ENCODE measurements at regions not wholly inside any gene's neighbourhood (a gene's known extent, or its start where the extent isn't known, plus 50 kb on each side); places are given as distances from the start of the nearest gene placed in this dataset.
"Not testable (repeated sequence)": the region's sequence is repeated elsewhere in the genome, so short reads cannot be mapped to it uniquely, and the experiment has no call there.

GRCh38 chr6:85004361-85004995, 240.1 kb upstream of the TBX18 start:
- no peak for DNase-seq

DNA sequence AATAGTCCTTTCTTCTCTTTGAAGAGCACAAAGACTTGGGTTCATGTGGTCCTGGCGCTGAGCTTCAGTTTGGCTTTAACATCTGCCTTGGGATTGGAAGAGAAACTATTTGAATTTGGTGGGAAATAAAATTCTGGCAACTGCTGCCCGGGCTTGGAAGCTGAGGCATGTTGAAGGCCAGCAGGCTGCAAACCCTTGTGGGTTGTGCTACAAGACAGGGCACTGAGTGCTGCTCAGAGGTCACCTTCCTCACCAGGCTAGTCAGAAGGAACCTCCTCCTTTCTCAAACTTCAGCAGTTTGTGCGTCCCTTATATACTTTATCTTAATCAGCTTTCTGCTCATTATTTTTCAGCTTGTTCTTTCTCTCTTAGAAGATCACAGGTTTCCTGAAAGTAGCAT, 238.4 kb upstream of the TBX18 start:
- DNase-seq = no peak

DNA sequence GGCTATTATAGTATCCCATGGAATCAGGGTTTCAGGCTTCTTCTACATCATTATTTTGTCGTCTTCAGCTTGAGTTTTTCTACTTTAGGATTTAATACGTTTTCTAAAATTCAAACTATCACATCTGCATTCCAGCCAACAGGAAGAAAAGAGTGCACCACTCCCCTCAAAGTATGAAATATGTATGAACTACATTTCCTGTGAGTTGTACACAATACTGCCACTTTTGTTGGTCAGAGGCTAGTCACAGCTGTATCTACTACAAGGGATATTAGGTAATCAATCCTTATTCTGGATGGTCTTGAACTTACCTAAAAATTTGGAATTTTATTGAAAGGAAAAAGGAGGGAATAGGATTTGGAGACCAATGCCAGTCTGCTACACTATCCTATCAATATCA, 235.6 kb upstream of the TBX18 start:
- DNase-seq = no peak

DNA sequence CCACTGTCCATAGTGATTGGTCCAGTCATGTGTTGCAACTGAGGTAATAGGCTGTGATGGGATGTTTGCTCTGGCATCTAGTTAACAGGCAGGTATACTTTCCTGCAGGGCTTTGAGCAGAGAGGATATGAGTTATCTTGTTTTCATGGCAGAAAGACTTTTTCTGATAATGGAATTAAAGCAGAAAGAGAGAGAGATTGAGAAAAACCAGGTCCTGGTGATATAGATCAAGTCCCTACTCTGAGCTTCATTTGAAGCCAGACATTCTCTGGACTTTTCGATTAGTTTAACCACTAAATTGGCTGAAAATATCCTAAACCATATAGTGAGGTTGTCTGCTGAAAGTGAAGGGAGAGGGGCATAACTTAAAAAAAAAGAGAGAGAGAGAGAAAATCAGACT, 233.8 kb upstream of the TBX18 start:
- no peak for DNase-seq

DNA sequence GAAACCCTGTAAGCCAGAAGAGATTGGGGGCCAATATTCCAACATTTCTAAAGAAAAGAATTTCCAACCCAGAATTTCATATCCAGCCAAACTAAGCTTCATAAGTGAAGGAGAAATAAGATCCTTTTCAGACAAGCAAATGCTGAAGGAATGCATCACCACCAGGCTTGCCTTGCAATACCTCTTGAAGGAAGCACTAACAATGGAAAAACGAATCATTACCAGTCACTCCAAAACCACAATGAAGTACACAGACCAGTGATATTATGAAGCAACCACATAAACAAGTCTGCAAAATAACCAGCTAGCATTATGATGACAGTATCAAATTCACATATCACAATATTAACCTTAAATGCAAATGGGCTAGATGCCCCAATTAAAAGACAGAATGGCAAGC, 224.4 kb upstream of the TBX18 start:
- DNase-seq = not testable (repeated sequence)

- not testable (repeated sequence) for DNase-seq
Observed at GRCh38 chr6:84985490-84985889, 221.1 kb upstream of the TBX18 start.

DNA sequence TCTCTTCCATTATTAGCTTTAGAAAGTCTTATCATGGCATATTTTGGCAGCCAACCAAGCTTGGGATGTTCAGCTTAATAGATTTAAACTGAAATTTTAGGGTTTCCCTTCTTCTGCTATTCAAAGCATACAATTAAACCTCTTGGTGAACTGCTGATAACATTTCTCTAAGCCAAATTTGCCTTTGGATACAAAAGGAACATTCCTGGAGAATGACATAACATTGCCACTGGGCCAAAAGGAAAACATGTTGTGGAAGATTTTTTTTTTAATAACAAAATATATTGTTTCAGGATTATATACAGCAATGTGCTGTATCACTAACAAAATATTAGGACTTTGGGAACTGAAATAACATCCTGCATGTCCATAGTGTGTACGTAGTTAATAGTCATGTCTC, 215.1 kb upstream of the TBX18 start:
- DNase-seq = no peak

DNA sequence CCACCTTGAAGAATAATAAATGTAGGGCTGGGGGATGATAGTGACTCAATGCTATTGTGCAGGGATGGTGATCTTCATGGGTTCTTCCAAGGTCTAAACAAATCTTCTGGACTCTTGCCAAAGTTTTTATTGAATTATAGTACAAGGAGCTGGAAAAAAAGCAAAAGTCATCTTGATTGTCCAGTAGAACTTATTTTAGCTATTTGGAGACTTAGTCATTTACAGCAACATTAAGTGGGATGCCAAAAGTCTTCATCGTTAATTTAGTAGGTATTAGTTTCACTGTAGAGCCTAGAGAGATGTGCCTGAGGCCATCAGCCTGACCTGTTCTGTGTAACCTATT, 212.9 kb upstream of the TBX18 start:
- DNase-seq = no peak

- DNase-seq = no peak
Observed at GRCh38 chr6:84976526-84977362, 212.3 kb upstream of the TBX18 start.

DNA sequence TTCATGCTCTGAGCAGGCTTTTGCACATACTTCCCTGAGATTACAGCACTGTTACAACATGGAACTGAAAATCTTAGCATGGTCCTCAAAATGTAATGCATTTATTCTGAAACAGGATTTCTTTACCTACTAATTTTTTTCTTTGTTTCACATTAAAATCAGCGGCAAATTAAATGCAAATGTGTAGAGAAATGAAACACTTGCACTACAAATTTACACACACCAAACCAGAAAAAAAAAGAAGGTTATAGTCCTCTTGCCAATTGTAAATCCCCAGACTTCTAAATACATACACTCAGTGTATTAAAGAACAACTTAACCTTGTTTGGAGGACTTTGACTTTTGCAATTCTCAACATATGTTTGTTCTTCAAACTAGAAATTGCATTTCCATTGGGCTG, 210.9 kb upstream of the TBX18 start:
- DNase-seq = no peak

DNA sequence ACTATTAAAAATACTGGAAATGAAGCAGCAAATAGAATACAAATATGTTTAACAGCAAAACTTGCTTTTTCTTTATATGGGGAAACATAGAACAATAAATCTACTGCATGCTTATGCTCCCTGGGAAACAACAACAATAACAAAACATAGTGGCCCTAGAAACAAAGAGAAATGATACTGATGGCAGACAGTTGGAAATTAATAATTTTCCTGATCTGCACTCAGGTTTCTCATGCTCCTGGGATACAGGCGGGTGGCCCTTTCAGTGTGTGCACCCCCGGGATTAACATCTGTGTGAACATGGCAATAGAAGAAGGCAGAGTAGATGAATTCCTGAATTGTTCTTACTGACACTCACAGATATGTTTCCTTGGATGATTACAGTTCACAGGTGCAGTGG, 209.2 kb upstream of the TBX18 start:
- DNase-seq = no peak

DNA sequence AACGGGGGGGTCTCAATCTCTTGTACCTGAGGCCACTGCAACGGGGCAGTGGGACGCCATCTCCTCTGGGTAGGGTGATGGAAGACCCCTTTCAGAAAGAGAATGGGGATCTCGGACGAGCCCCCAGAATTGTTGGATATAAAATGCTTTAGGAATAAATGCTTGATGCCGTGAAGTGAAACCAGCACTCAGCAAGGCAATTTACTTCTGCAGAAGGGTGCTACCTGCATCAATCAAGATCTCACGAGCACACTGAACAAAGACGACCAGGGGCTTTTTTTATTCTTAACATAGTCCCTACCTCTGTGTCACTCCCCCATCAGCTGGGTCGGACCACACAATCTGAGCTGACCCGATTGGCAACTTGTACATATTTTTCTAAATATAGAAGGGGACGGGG, 203.6 kb upstream of the TBX18 start:
- no peak for DNase-seq

- DNase-seq = no peak
Observed at GRCh38 chr6:84967389-84967788, 203.0 kb upstream of the TBX18 start.

DNA sequence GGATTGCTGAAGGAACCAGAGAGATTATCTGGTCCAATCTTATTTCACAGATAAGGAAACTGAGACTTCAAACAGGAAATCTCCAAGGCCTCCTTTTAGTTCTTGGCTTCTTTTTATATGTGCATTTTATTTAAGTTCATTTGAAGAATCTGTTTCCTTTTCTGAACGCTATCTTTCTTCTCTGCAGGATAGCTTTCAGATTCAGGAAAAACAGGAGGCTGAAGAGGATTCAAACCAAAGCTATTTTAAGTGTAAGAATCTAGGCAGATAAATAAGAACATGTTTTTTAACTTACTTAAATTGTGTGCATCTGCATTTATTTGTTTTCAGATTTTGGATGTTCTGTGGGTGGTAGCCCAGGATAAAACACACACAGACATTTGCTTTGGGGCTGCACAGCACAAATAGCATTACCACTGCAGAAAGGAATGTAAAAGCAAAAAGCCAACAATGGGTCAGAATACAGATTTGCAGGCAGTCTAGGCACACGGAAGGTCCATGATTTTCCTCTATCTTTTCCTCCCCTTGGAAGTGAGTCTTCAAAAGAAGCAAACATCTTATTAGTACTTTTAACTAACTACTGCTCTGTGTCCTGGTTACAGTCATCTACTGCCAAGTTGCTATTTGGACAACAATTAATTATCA, 188.8 kb upstream of the TBX18 start:
- no peak for DNase-seq

DNA sequence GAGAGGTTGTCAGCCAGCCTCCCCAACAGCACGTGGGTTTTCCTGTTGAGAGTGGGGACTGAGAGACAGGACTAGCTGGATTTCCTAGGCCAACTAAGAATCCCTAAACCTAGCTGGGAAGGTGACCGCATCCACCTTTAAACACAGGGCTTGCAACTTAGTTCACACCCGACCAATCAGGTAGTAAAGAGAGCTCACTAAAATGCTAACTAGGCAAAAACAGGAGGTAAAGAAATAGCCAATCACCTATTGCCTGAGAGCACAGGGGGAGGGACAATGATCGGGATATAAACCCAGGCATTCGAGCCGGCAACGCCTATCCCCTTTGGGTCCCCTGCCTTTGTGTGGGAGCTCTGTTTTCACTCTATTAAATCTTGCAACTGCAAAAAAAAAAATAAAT, 180.5 kb upstream of the TBX18 start:
- DNase-seq = not testable (repeated sequence)

DNA sequence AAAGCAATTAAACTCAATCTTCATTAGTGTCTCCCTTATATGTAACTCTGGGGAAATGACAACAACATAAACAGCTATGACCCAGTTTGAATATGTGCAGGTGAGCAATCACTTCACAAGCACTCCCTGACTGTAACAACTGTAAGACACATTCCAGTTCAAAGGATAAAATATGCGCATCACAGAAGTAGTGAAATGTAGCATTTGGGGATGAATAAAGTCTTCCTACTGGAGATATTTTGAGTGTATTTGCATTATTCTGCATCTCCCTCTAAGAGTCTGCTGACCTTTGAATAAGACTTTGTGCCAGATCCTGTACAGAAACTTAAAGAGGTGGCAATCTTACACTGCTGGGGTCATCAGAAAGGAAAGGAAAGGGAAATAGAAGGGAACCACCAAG, 179.5 kb upstream of the TBX18 start:
- no peak for DNase-seq

- not testable (repeated sequence) for DNase-seq
Observed at GRCh38 chr6:84941609-84942008, 177.2 kb upstream of the TBX18 start.

GRCh38 chr6:84929212-84929611, 164.8 kb upstream of the TBX18 start:
- DNase-seq = no peak

DNA sequence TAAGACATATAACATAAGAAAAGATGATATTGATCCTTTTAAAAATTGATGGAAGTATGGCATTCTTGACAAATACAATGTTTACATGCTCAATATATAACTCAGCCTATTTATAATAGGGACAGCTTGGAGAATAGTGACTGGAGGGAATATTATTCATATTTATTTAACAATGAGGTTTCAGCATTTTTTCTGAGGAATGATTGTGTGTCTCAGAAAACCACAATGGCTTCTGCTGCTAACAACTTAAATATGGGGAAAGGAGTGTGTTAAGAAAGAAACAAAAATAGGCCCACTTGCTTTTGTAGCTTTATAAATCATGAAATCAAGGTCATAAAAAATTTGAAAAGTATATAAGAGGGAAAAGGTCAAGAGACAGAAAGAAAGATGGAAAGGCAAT, 163.2 kb upstream of the TBX18 start:
- DNase-seq = no peak

DNA sequence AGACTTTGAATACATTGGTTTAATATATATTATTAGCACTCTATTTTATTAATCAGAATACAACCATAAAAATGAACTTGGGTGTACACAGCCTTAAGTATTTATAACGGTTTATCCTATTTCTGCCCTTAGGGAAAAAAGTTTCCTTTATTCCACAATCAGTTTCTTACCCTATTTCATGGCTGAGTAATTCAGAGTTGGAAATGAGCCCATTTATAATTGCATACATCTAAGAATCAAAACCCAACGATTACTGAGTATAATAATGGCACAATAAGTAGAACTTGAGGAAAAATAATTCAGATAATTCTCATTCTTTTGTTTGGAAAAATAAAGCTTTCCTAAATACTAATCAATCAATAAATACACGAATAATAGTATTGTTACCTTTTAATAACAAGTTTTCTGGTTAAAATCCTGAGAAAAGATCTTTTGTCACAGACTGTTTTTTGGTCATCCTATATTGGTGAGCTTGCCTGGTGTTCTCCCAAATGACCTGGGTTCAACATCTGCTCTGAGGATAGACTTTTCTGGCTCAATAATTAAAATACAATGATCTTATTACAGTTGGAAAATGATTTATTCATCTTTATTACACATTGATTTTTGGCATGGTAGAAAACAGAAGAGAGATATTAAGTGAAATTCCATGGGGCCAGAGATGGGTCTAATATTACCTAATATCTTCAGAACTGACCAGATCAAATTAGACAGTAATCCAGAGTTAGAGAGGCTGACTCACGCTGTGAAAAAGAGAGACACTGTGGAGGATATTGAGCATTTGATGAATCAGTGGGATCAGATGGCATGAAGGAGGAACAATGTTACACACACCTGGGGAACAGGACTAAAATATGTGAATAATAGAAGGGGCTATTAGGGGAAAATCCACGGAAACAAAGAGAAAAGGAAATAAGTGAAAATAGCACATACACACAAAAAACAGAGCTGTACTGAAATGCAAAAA, 162.1 kb upstream of the TBX18 start:
- DNase-seq = no peak

- no peak for DNase-seq
Observed at GRCh38 chr6:84921891-84922290, 157.5 kb upstream of the TBX18 start.

- no peak for DNase-seq
Observed at GRCh38 chr6:84920021-84920420, 155.6 kb upstream of the TBX18 start.

GRCh38 chr6:84916704-84917103, 152.3 kb upstream of the TBX18 start:
- no peak for DNase-seq

Data from CD4-positive, alpha-beta T cell treated with Interleukin-12 subunit alpha and Interleukin-12 subunit beta, for 1 hour (primary cell).